GM12878 (cell line): ENCODE measurements at regions not wholly inside any gene's neighbourhood (a gene's known extent, or its start where the extent isn't known, plus 50 kb on each side); places are given as distances from the start of the nearest gene placed in this dataset. TPM values are rescaled to one million over a fixed set of nuclear protein-coding genes. Genes with fewer than 3 reads are reported as not detected.

Experiments used
- small RNA-seq: library from RNA; depleted of rRNA; stranded (forward); fragments of <200 nt; gene quantifications from one replicate; pipeline ENCODE3, GENCODE V24; 2014

Small RNA genes lying in the stretch of these regions (small RNA-seq; reads per million reads assigned to genes)
- not detected for gene ERHP2
